Right atrium auricular region (tissue), 2 donors: ENCODE measurements at regions not wholly inside any gene's neighbourhood (a gene's known extent, or its start where the extent isn't known, plus 50 kb on each side); places are given as distances from the start of the nearest gene placed in this dataset.
"Not testable (repeated sequence)": the region's sequence is repeated elsewhere in the genome, so short reads cannot be mapped to it uniquely, and the experiment has no call there.

ENCODE experiments used
- DNase-seq: peaks from one replicate; pipeline ENCODE4 v3.0.0-alpha.2; 2019; ENCODE audit warnings: low spot score
- H3K27ac ChIP-seq, 2 donors: fragments of 200-600 bp; sonication (generic); 1 replicate in 1 of 2; 2 replicates in 1 of 2; pipeline ENCODE4 v1.5.1; 2016 to 2019
- H3K27me3 ChIP-seq, 2 donors: fragments of 200-600 bp; sonication (generic); one replicate each; pipeline versions ENCODE4 v1.5.1 to v1.6.0; 2017 to 2019
- H3K36me3 ChIP-seq: fragments of 200-600 bp; sonication (generic); one replicate; pipeline ENCODE4 v1.5.1; 2016
- H3K4me1 ChIP-seq, 2 donors: fragments of 200-600 bp; sonication (generic); one replicate each; pipeline versions ENCODE4 v1.5.1 to v1.6.0; 2017 to 2019
- H3K4me3 ChIP-seq, 2 donors: fragments of 200-600 bp; sonication (generic); 1 replicate in 1 of 2; 2 replicates in 1 of 2; pipeline ENCODE4 v1.5.1; 2017 to 2019; ENCODE audit warnings: mild to moderate bottlenecking in 1 of 2, moderate library complexity in 1 of 2
- H3K9me3 ChIP-seq, 2 donors: fragments of 200-600 bp; sonication (generic); one replicate each; pipeline ENCODE4 v1.5.1; 2019
- TF ChIP-seq, protein P1 (sequence below), 2 donors: fragments of 200-600 bp; sonication (generic); IDR thresholded peaks; one replicate each; pipeline ENCODE4 v1.5.1; 2019; ENCODE audit warnings: antibody characterized with exemption in 2 of 2

GRCh38 chr16:86232496-86232895 is 277.8 kb upstream of the FOXF1 start:
- no peak overlapping the region for H3K27ac ChIP-seq
- H3K9me3 ChIP-seq = no peaks in the 10 kb centered on the region
- no peak for DNase-seq
- H3K4me3 ChIP-seq = no peak overlapping the region
- no peaks in the 10 kb centered on the region for H3K36me3 ChIP-seq
- no peaks in the 10 kb centered on the region for H3K4me1 ChIP-seq
- no peaks in the 10 kb centered on the region for H3K27me3 ChIP-seq
- TF ChIP-seq, protein P1, sequence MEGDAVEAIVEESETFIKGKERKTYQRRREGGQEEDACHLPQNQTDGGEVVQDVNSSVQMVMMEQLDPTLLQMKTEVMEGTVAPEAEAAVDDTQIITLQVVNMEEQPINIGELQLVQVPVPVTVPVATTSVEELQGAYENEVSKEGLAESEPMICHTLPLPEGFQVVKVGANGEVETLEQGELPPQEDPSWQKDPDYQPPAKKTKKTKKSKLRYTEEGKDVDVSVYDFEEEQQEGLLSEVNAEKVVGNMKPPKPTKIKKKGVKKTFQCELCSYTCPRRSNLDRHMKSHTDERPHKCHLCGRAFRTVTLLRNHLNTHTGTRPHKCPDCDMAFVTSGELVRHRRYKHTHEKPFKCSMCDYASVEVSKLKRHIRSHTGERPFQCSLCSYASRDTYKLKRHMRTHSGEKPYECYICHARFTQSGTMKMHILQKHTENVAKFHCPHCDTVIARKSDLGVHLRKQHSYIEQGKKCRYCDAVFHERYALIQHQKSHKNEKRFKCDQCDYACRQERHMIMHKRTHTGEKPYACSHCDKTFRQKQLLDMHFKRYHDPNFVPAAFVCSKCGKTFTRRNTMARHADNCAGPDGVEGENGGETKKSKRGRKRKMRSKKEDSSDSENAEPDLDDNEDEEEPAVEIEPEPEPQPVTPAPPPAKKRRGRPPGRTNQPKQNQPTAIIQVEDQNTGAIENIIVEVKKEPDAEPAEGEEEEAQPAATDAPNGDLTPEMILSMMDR (IDR thresholded peaks at IDR 0.05) = no peak

- not testable (repeated sequence) for DNase-seq, H3K4me1 ChIP-seq, H3K27ac ChIP-seq, H3K27me3 ChIP-seq, H3K4me3 ChIP-seq, H3K9me3 ChIP-seq, H3K36me3 ChIP-seq
Measured at GRCh38 chr16:86233506-86233905, 276.8 kb upstream of the FOXF1 start.

DNA sequence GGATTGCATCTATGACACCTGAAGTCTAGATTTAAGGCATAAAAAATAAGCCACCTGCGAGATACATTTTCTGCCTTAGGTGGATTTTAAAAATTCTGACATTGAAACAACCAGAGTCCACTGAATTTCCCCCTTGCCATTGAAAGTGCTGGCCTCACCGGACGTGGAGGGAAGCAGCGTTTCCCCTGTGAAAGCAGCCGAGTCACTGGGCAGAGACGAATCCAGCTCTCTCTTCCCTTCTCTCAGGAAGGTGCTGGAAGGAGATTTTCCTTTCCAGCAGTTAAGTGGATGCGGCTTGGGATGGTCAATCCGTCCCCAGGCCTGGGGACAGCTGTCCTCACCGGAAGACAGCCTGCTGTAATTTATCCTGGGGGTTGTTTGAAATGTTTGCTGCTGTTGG is 270.9 kb upstream of the FOXF1 start:
- TF ChIP-seq, protein P1 (IDR thresholded peaks at IDR 0.05) = no peak
- Histone ChIP-seq H3K27ac (no peak overlapping the region), H3K9me3 (no peaks in the 10 kb centered on the region), H3K27me3 (no peaks in the 10 kb centered on the region), H3K4me3 (no peak overlapping the region), H3K36me3 (no peaks in the 10 kb centered on the region), H3K4me1 (no peaks in the 10 kb centered on the region)
- DNase-seq = no peak

DNA sequence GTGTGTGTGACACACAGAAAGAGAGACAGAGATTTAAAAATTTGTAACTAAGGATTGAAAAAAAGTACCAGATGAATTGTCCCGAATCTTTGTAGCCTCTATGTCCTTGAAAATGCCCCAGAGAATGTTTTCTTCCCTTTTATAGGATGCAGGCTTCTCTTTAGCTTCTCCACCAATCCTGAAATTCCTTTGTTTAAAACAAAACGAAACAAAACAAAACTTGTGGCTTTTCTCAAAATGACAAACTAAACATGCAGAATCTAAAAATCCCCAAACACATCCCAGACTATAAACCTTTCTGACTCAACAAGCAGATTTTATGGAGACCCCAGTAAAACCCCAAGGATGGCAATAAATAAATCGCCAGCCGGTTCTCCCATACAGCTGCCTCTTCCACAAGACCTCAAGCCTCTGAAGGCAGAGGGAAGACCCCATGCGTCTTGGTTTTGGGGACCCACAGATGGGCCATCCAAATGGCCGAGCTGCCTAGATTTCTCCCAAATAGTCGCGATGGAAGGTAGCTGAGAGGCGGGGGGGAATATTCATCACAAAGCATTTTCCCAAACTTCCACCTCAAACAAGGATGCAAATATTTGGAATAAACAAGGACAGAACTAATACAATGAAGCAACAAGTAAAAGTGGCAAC is 269.5 kb upstream of the FOXF1 start:
- DNase-seq = peak; percentile 4
- TF ChIP-seq, protein P1 (IDR thresholded peaks at IDR 0.05) = no peak
- no peaks in the 10 kb centered on the region for H3K9me3 ChIP-seq
- H3K4me3 ChIP-seq = no peak overlapping the region
- H3K27me3 ChIP-seq = no peaks in the 10 kb centered on the region
- H3K4me1 ChIP-seq = no peaks in the 10 kb centered on the region
- no peak overlapping the region for H3K27ac ChIP-seq
- H3K36me3 ChIP-seq = no peaks in the 10 kb centered on the region

- no peaks in the 10 kb centered on the region for H3K27me3 ChIP-seq
- H3K4me1 ChIP-seq = no peaks in the 10 kb centered on the region
- TF ChIP-seq, protein P1 (IDR thresholded peaks at IDR 0.05) = no peak
- H3K9me3 ChIP-seq = no peaks in the 10 kb centered on the region
- H3K36me3 ChIP-seq = no peaks in the 10 kb centered on the region
- H3K27ac ChIP-seq = no peak overlapping the region
- DNase-seq = peak; percentile 54
- H3K4me3 ChIP-seq = no peak overlapping the region
Measured at GRCh38 chr16:86241681-86242080, 268.6 kb upstream of the FOXF1 start.

GRCh38 chr16:86242244-86243122 is 267.8 kb upstream of the FOXF1 start:
- Histone ChIP-seq H3K36me3 (no peaks in the 10 kb centered on the region), H3K27me3 (no peaks in the 10 kb centered on the region), H3K9me3 (no peaks in the 10 kb centered on the region), H3K27ac (no peak overlapping the region), H3K4me3 (no peak overlapping the region), H3K4me1 (no peaks in the 10 kb centered on the region)
- peak; percentile 42 for DNase-seq
- TF ChIP-seq, protein P1 (IDR thresholded peaks at IDR 0.05) = no peak
